T-helper 2 cell treated with Interferon-gamma antibody and Interleukin-4, amounts not matched to agents 5 μg/mL and 100 μg/mL, for 36 hours (primary cell): ENCODE measurements at regions not wholly inside any gene's neighbourhood (a gene's known extent, or its start where the extent isn't known, plus 50 kb on each side); places are given as distances from the start of the nearest gene placed in this dataset.

Source experiments
- DNase-seq: peaks from one replicate; pipeline ENCODE4 v3.0.0; 2021; ENCODE audit warnings: low spot score
- H3K27ac Mint-ChIP-seq: one replicate; pipeline ENCODE4 v1.8.0; 2021; ENCODE audit warnings: mild to moderate bottlenecking, mixed read lengths
- H3K27me3 Mint-ChIP-seq: one replicate; pipeline ENCODE4 v1.8.0; 2021; ENCODE audit warnings: low read depth, mixed read lengths
- H3K36me3 Mint-ChIP-seq: one replicate; pipeline ENCODE4 v1.8.0; 2021; ENCODE audit warnings: low read depth, mixed read lengths
- H3K4me1 Mint-ChIP-seq: one replicate; pipeline ENCODE4 v1.8.0; 2021; ENCODE audit warnings: low read depth, mixed read lengths
- H3K4me3 Mint-ChIP-seq: one replicate; pipeline ENCODE4 v1.8.0; 2022; ENCODE audit warnings: mild to moderate bottlenecking, moderate library complexity, mixed read lengths
- H3K9me3 Mint-ChIP-seq: one replicate; pipeline ENCODE4 v1.8.0; 2021; ENCODE audit warnings: mixed read lengths

DNA sequence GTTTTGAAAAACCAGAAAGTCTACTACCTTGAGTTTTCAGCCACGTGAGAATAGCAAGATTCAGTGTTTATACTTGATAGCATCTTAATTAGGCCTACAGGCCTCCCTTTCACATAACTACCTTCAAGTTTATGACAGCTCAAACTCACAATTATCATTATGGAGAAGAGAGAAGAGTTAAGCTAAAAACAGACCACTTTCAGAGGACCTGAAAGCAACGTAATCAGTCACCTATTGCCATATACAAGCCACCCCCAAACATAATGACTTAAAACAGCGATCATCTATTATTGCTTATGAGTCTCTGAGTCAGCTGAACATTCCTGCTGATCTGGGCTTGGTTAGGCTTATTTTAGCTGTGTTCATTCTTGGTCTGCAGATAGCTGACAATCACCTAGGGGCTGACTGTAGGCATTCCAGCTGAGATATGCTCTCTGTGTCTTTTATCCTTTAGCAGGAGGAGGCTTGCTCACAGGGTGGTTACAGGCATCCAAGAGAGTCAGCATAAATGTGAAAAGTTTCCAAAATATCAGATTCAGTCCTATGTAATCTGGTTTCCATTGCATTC, 130.9 kb downstream of the COX7C start:
- DNase-seq: no peak
- Mint-ChIP-seq H3K27ac (no peak overlapping the region), H3K9me3 (no peaks in the 10 kb centered on the region), H3K36me3 (no peaks in the 10 kb centered on the region), H3K4me1 (no peaks in the 10 kb centered on the region), H3K4me3 (no peak overlapping the region), H3K27me3 (no peaks in the 10 kb centered on the region)

DNA sequence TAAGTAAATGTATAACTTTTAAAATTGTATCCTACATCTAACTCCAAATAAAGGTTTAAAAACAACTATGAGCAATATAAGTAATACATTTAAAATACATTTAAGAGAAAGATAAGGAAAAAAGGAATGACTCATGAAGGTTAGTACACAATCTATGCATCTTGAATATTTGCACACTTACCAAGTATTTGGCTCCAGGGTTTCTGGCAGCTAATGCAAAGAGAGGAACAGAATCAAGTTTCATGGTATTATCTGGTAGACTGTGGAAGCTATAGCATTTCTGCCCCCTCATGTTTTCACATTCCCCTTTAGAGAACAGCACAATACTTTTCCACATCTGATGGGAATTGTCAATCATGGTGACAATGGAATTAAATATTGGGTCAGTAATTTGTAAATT, 132.1 kb downstream of the COX7C start:
- H3K4me3 Mint-ChIP-seq: no peak overlapping the region
- no peaks in the 10 kb centered on the region for H3K27me3 Mint-ChIP-seq
- H3K4me1 Mint-ChIP-seq: no peaks in the 10 kb centered on the region
- no peaks in the 10 kb centered on the region for H3K36me3 Mint-ChIP-seq
- no peaks in the 10 kb centered on the region for H3K9me3 Mint-ChIP-seq
- no peak for DNase-seq
- H3K27ac Mint-ChIP-seq: no peak overlapping the region

DNA sequence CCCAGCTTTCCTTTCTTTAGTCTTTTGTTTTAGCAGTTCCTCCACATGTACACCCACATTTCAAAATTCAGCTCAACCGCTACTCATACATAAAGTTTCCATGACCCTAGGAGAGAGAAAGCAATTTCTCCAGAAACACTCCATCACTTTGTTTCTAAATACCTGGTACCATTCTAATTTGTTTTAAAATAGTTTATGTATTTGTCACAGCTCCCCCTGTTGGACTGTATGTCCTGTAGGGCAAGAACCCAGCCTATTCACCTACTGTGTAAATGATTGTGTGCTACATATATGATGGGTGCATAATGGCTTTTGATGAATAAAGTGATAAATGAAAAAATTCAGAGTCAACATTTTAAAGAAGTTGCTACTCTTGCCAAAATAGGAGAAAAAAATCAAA, 139.1 kb downstream of the COX7C start:
- no peaks in the 10 kb centered on the region for H3K4me1 Mint-ChIP-seq
- H3K36me3 Mint-ChIP-seq: no peaks in the 10 kb centered on the region
- no peak for DNase-seq
- no peak overlapping the region for H3K4me3 Mint-ChIP-seq
- H3K27me3 Mint-ChIP-seq: no peaks in the 10 kb centered on the region
- H3K9me3 Mint-ChIP-seq: no peaks in the 10 kb centered on the region
- no peak overlapping the region for H3K27ac Mint-ChIP-seq

DNA sequence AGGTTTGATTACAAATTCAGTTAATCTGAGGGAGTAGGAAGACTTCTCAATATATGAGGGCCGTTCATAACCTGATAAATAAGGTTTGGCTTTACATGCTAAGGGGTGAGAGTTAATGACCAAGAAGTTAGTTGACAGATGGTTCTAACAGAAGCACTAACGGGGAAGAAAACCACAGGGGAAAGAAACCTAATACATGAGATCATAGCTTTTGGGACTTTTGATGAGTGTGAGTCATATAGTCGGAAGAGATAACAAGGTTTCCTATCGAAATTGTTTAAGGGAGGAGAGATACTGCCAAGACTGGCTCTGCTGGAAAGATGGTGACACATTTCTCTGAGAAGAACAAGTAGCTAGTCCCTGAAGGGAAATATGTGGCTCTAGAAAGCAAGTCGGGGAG, 140.1 kb downstream of the COX7C start:
- Mint-ChIP-seq H3K27ac (no peak overlapping the region), H3K9me3 (no peaks in the 10 kb centered on the region), H3K4me1 (no peaks in the 10 kb centered on the region), H3K27me3 (no peaks in the 10 kb centered on the region), H3K36me3 (no peaks in the 10 kb centered on the region), H3K4me3 (no peak overlapping the region)
- no peak for DNase-seq

DNA sequence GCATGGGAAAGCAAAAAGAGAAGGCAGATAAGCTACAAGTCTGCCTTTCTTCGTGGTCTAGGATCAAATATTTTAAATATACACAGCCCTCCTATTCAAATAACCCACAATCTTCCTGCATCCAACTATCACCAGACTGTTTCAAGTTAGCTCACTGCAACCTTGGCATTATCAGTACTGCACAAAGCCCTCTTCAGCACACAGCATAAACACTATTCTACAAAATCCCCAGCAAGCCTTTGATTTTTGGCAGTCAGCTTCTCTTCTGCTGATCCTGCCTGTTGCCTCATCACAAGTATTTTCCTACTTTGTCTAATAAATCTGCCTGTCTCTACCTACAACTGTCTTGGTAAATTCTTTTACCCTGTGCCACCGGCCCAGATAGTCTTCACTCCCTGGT, 142.9 kb downstream of the COX7C start:
- H3K4me3 Mint-ChIP-seq: no peak overlapping the region
- no peaks in the 10 kb centered on the region for H3K4me1 Mint-ChIP-seq
- H3K9me3 Mint-ChIP-seq: no peaks in the 10 kb centered on the region
- no peak for DNase-seq
- H3K36me3 Mint-ChIP-seq: no peaks in the 10 kb centered on the region
- H3K27me3 Mint-ChIP-seq: no peaks in the 10 kb centered on the region
- H3K27ac Mint-ChIP-seq: no peak overlapping the region

DNA sequence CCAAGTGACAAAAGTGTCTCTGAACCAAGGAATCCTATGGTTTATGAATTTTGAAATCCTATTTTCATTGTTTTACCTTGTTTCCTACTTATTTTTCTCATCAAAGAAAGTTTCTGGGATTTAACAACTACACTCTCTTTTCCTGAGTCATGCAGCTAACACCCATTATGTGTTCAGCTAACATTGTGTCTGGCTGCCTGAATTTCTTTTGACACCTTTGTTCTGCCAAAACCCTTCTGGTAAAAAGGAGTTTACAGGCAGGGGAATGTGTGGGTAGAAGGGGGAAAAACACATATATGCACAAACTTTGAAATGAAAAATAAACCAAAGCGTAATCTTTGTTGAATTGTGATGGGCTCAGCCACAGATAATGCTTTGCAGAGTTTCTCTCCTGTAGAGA, 146.2 kb downstream of the COX7C start:
- Mint-ChIP-seq H3K27ac (no peak overlapping the region), H3K27me3 (no peaks in the 10 kb centered on the region), H3K4me3 (no peak overlapping the region), H3K36me3 (no peaks in the 10 kb centered on the region), H3K9me3 (no peaks in the 10 kb centered on the region), H3K4me1 (no peaks in the 10 kb centered on the region)
- DNase-seq: no peak

DNA sequence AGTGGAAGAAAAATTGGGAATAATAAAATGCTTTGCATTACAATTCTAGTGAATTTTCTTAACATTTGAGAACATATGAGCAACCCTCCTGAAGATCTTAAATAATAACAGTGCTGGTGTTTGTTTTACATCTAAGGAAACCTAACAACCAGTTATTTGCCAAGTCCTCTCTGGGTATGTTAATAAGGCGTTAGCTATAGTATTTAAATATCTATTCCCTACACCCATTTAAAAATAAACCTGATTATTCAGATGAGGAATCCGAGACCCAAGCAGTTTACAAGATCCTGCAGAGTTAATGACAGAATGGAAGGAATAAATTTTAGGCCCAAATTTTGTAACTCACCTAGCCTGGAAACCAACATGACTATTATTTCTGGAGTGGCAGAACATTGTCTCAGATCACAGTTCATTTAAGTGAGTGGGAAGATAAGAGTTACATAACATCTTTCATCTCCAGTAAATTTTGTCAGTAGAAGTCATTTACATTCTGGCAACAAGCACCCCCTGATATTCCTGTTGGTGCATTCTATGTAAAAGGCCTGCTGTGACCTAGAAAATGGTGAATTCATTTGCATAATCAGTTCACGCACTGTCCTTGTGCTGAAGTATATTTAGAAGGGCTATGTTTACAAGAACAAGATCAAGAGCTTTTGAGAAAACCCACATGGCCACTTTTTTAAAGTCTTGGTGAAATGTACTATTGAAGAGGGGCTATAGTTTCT, 148.2 kb downstream of the COX7C start:
- no peak for DNase-seq
- H3K9me3 Mint-ChIP-seq: no peaks in the 10 kb centered on the region
- H3K4me1 Mint-ChIP-seq: no peaks in the 10 kb centered on the region
- H3K27ac Mint-ChIP-seq: no peak overlapping the region
- H3K36me3 Mint-ChIP-seq: no peaks in the 10 kb centered on the region
- no peaks in the 10 kb centered on the region for H3K27me3 Mint-ChIP-seq
- no peak overlapping the region for H3K4me3 Mint-ChIP-seq

DNA sequence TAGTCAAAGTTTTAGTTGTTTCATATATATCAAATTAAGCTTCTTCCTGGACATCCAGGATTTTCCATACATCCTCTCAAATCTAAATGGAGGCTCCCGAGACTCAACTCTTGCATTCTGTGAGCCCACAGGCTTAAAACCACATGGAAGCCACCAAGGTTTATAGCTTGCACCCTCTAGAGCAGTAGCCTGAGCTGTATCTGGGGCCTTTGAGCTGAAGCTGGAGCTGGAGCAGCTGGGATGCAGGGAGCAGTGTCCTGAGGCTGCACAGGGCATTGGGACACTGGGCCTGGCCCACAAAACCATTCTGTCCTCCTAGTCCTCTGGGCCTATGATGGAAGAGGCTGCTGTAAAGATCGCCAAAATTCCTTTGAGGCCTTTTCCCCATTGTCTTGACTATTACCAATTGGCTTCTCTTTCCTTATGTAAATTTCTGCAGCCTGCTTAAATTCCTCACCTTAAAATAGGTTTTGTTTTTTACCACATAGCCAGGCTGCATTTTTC, 151.0 kb downstream of the COX7C start:
- H3K36me3 Mint-ChIP-seq: no peaks in the 10 kb centered on the region
- DNase-seq: no peak
- no peaks in the 10 kb centered on the region for H3K4me1 Mint-ChIP-seq
- no peak overlapping the region for H3K4me3 Mint-ChIP-seq
- H3K9me3 Mint-ChIP-seq: no peaks in the 10 kb centered on the region
- no peak overlapping the region for H3K27ac Mint-ChIP-seq
- no peaks in the 10 kb centered on the region for H3K27me3 Mint-ChIP-seq

DNA sequence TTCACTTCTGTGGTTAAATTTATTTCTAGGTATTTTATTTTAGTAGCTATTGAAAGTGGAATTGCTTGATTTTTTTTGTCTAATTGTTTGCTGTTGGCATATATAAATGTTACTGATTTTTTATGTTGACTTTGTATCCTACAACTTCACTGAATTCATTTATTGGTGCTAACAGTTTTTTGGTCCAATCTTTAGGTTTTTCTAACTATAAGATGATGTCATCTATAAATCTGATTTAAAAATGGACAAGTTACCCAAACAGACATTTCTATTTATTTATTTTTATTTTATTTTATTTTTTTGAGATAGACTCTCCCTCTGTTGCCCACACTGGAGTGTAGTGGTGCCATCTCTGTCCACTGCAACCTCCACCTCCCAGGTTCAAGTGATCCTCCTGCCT, 162.3 kb downstream of the COX7C start:
- Mint-ChIP-seq H3K9me3 (no peaks in the 10 kb centered on the region), H3K36me3 (no peaks in the 10 kb centered on the region), H3K4me3 (no peak overlapping the region), H3K27ac (no peak overlapping the region), H3K27me3 (no peaks in the 10 kb centered on the region), H3K4me1 (no peaks in the 10 kb centered on the region)
- DNase-seq: no peak

DNA sequence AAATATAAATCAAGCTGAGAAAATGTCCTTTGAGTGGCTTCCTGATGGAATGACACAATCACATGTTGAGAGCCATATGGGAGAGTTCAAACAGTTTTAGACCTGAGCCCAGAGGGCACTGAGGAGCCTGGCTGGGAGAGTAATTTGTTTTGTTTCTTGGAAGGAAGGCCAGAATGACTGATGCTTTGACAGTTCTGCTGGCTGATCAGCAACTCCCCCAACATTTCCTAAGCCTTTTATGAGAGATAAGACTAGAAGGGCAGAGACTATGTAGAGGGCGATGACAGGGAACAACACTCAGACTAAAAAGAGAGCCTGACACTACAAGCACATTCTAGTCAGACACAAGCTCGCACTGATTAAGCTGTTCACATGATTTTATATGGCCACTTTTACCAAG, 169.2 kb downstream of the COX7C start:
- Mint-ChIP-seq H3K27ac (no peak overlapping the region), H3K9me3 (no peaks in the 10 kb centered on the region), H3K36me3 (no peaks in the 10 kb centered on the region), H3K4me1 (no peaks in the 10 kb centered on the region), H3K4me3 (no peak overlapping the region), H3K27me3 (no peaks in the 10 kb centered on the region)
- no peak for DNase-seq

DNA sequence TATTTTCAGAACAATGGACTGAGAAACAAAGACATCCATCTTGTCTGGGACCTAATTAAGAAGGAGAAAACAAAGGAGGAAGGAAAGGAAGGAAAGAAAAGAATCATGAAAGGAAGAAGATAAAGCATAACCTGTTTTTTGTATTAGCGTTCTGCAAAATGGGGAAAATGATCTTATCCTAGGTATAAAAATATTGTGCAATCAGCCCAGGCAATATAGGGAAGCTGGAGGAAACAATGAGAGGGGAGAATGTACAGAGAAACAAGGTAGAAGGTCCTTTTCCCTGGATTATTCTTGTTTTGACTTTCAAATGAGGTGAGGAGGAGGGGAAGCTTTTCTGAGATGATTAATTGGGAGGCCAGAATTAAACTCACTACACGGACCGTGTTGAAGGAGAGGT, 177.9 kb downstream of the COX7C start:
- H3K4me3 Mint-ChIP-seq: no peak overlapping the region
- no peaks in the 10 kb centered on the region for H3K9me3 Mint-ChIP-seq
- no peaks in the 10 kb centered on the region for H3K4me1 Mint-ChIP-seq
- no peaks in the 10 kb centered on the region for H3K27me3 Mint-ChIP-seq
- H3K36me3 Mint-ChIP-seq: no peaks in the 10 kb centered on the region
- no peak for DNase-seq
- H3K27ac Mint-ChIP-seq: no peak overlapping the region

DNA sequence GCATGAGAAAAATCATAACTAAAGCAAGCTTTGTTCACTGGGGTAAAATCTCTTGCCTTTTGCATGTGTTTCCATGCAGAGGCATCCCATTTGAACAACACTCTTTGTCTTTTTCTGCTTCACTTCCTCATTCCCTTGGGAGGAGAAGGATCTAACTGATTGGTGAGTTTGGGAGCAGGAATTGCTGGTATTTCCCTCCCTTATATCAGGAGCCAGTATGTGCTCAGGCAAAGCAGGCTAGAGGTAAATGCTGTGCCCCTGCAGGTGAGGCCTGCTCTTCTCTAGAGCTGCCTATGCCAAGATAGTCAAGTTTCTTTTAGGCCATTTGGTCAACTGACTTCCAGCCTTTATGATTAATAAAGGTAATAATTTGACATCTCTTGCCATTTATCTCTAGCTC, 179.9 kb downstream of the COX7C start:
- Mint-ChIP-seq H3K4me1 (no peaks in the 10 kb centered on the region), H3K27ac (no peak overlapping the region), H3K27me3 (no peaks in the 10 kb centered on the region), H3K36me3 (no peaks in the 10 kb centered on the region), H3K4me3 (no peak overlapping the region), H3K9me3 (no peaks in the 10 kb centered on the region)
- DNase-seq: no peak

DNA sequence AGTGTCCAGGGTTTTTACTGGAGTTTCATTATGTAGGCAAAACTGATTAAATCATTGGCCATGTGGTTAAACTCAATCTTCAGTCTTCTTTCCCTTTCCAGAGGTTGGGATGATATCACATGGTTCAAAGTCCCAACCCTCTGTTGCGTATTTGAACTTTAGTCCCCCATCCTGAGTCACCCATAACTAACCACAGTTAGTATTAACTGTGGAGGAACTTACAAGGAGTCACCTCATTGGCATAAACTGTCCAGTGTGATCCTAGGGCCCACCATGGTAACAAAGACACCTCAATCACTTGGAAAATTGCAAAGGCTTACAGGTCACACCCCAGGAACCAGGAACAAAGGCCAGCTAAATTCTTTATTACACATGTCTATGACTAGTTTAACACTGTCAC, 188.5 kb downstream of the COX7C start:
- Mint-ChIP-seq H3K36me3 (no peaks in the 10 kb centered on the region), H3K4me1 (no peaks in the 10 kb centered on the region), H3K27ac (no peak overlapping the region), H3K4me3 (no peak overlapping the region), H3K9me3 (no peaks in the 10 kb centered on the region), H3K27me3 (no peaks in the 10 kb centered on the region)
- no peak for DNase-seq

DNA sequence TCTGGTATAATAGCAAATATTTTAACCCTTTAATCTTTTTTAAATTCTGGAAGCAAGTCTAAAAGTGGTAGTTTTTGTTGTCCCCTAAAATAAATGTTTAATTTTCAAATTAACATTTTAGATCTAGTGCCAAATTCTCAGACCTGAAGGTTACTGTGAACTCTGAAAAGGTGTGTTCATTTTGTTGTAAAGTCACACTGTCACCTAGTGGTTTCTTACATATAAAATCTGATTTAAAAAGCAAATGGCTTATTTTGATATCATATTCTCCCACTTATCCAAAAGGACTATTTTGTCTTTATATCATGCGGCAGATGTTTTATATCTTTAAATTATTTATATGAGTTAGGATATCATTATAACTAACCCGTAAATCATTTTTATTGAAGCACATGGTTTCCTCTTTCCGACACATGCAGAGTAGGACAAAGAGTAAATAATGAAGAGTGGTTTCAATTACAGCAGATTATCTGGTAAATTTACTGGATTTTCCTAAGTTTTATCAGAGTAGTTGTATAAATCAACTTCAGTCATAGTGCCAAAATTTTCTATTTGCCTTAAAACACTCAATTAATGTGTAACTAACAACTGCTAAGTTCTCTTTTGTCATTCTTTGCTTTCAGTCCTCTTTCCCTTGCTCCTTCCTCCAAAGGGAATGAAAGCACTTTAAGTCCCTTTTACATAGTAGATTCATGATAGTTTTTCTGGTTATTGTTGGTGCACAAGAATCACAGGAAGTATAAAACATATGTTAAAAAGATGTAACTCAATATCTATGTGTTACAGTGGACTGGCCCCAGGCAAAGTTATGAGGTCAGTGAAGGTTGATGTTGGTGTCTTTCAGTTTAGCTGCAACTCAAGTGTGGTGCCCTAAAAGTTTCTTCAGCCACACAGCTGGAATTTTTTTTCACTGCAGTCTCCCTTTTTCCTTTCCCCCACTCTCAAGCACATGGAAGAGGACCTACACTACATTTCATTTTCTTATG, 189.6 kb downstream of the COX7C start:
- Mint-ChIP-seq H3K9me3 (no peaks in the 10 kb centered on the region), H3K36me3 (no peaks in the 10 kb centered on the region), H3K4me3 (no peak overlapping the region), H3K4me1 (no peaks in the 10 kb centered on the region), H3K27me3 (no peaks in the 10 kb centered on the region), H3K27ac (no peak overlapping the region)
- no peak for DNase-seq
